Right hindlimb (tissue), 1 donor: ENCODE measurements at regions not wholly inside any gene's neighbourhood (a gene's known extent, or its start where the extent isn't known, plus 50 kb on each side); places are given as distances from the start of the nearest gene placed in this dataset.
"Not testable (repeated sequence)": the region's sequence is repeated elsewhere in the genome, so short reads cannot be mapped to it uniquely, and the experiment has no call there.

Source experiments
- DNase-seq: peaks from one replicate; pipeline ENCODE4 v3.0.0-alpha.2; 2018

DNA sequence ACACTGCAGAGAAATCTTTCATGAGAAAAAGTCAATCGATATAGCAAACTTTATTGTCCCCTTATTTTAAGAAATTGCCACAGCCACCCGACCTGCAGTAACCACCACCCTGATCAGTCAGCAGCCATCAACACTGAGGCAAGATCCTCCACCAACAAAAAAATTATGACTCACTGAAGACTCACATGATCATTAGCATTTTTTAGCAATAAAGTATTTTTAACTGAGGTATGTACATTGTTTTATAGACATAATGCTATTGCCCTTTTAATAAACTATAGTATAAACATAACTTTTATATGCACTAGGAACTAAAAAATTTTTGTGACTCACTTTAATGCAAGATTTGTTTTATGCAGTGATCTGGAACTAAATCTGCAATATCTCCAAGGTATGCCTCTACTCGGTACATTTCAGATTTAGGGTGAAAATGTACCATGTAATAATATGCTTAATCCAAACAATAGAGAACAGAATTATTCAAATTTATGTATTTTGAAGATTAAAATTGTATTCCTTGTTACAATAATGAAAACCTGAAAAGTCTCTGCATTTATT lies 79.2 kb upstream of the CEP126 start:
- no peak for DNase-seq

DNA sequence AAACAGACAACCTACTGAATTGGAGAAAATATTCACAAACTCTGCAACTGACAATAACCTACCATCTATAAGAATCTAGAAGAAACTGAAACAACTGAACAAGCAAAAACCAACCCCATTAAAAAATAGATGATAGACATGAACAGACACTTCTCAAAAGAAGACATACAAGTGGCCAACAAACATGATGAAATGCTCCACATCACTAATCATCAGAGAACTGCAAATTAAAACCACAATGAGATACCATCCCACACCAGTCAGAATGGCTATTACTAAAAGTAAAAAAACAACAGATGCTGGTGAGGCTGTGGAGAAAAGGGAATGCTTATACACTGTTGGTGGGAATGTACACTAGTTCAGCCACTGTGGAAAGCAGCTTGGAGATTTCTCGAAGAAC lies 84.3 kb upstream of the CEP126 start:
- not testable (repeated sequence) for DNase-seq

GRCh38 chr11:101825531-101825930 lies 89.3 kb upstream of the CEP126 start:
- DNase-seq, result no peak

DNA sequence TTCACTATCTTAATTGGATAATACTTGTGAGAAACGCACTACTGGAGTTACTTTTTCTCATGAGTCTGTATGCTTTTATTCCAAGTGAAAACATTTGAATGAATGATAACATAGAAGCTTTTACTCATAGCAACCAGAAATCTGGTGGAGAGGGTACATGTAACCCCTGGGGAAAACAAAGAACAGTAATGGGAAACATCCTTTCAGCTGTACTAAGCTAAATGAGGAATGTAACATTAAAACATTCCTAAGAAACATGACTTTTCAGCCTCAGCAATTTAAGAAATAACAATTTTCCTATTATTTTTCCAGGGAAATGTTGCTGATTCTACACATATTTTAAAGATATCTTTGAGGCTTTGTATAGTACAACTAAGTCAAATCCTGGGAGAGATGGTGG lies 97.2 kb upstream of the CEP126 start:
- DNase-seq, result no peak

- DNase-seq, result no peak
These were observed 98.2 kb upstream of the CEP126 start for GRCh38 chr11:101816613-101817012.

GRCh38 chr11:101812546-101812945 lies 102.3 kb upstream of the CEP126 start:
- no peak for DNase-seq

DNA sequence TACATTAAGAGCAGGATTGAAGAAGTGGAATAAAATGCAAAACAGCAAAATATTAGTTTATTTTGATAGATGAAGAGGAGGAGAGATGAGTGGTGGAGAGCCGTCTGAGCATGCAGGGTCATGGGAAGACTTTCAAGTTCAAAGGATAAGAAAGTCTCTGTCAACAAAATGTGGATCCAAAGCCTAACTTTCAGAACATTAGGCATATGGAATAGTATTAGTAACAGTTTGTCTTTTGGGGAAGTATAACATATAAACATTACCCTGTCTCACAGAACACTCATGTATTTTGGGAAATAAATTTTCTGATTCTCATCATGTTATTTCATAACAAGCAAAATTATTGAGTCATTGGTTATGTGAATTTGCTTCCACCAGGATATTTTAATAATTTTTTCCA lies 104.3 kb upstream of the CEP126 start:
- no peak for DNase-seq

DNA sequence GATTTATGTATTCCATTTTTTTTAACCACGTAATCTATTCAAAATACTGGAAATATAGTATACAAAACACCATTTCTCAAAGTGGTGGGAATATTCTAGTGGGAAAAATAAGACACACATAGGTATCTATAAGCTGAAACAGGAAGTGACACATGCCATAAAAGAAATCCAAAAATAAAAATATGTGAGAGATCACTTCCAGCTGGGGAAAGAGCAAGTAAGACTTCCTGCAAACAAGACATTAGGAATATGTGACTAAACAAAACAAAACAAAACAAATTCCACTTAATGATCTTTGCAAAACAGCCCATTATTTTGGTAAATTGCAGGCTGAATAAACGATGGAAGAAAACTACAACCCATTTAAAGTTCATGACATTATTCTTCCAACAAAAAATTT lies 107.3 kb upstream of the CEP126 start:
- DNase-seq, result no peak

DNA sequence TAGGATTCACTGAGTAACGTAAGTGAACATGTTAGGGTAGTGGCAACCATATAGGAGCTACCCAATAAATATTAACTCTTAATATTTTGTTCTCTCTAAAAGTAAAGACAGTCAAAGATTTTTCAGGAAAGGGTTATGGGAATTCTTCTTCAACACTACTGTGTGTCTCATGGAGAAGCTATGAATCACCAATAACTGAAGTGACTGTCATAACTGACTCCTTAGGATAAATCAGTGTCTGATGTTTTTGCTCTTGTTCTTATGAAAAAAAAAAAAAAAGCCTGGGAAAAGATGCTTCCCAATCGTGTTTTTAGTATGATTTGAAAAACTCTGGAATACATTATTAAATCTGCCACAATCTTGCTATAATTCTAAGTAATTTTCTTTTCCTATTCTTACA lies 111.2 kb upstream of the CEP126 start:
- DNase-seq, result no peak

- no peak for DNase-seq
These were observed 117.5 kb upstream of the CEP126 start for GRCh38 chr11:101797335-101797734.

GRCh38 chr11:101792814-101793213 lies 122.0 kb upstream of the CEP126 start:
- no peak for DNase-seq

- no peak for DNase-seq
These were observed 127.9 kb upstream of the CEP126 start for GRCh38 chr11:101786916-101787315.

GRCh38 chr11:101786421-101786820 lies 128.4 kb upstream of the CEP126 start:
- DNase-seq, result no peak

DNA sequence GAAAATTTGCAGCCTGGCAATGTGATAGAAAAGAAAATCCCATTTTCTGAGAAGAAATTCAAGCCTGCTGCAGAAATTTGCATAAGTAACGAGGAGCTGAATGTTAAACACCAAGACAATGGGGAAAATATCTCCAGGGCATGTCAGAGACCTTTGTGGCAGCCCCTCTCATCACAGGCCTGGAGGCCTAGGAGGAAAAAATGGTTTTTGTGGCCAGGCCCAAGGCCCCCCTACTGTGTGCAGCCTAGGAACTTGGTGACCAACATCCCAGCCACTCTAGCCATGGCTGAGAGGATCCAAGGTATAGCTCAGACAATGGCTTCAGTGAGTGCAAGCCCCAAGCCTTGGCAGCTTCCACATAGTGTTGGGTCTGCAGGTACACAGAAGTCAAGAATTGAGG lies 135.6 kb upstream of the CEP126 start:
- not testable (repeated sequence) for DNase-seq

DNA sequence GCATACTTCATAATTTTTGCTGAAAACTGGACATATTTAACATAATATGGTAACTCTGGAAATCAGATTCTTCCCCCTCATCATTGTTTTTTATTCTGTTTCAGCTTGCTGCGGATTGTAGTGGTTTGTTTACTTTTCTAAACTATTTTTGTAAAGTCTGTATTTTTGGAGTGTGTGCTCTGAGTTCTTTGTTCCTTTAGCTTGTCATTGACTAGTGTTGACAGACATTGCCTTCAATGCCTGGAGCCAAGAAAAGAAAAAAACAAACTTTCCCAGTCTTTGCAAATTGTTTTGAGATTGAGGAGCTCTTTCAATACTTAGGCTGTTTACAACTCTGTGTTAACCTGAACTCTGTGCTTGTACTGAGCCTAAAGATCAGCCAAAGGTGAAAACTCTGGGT lies 137.3 kb upstream of the CEP126 start:
- DNase-seq, result no peak

DNA sequence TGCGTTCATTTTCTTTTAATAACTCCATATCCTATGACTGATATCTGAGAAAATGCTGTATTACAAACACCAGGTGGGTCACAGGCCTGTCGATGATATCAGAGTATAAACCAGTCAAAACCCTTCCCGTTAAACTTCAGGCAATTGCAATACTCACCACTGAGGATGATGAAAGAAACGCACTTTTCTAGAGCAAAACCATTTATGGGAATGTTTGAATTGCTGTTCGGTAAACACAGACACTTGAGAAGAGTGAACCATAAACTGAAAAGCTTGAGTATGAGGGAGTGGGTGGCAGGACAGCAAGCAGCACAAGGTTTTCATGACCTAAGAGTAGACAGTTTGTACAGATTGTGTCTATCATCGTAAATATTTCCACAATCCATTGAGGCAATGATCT lies 139.8 kb upstream of the CEP126 start:
- no peak for DNase-seq

DNA sequence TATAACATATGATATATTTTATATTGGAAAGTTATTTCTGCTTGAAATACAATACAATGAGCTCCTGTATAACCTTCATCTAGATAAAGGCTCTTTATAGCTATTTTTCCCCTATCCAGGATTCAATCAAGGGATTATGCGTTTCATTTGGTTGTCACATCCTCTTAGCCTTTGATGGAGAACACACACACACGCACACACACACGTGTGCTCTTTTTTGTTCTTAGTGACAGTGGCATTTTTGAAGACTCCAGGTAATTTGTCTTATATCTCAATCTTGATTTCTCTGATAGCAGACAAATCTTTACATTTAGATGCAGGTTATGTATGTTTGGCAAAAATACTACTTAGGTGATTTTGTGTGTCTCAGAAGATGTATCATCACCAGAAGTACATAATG lies 144.2 kb upstream of the CEP126 start:
- no peak for DNase-seq

GRCh38 chr11:101765932-101766331 lies 148.9 kb upstream of the CEP126 start:
- DNase-seq, result no peak

GRCh38 chr11:101759771-101760450 lies 154.9 kb upstream of the CEP126 start:
- no peak for DNase-seq

- DNase-seq, result no peak
These were observed 157.1 kb upstream of the CEP126 start for GRCh38 chr11:101757741-101758140.

GRCh38 chr11:101748572-101749344 lies 165.0 kb upstream of the TRPC6 start:
- no peak for DNase-seq

GRCh38 chr11:101745756-101746155 lies 161.9 kb upstream of the TRPC6 start:
- no peak for DNase-seq

DNA sequence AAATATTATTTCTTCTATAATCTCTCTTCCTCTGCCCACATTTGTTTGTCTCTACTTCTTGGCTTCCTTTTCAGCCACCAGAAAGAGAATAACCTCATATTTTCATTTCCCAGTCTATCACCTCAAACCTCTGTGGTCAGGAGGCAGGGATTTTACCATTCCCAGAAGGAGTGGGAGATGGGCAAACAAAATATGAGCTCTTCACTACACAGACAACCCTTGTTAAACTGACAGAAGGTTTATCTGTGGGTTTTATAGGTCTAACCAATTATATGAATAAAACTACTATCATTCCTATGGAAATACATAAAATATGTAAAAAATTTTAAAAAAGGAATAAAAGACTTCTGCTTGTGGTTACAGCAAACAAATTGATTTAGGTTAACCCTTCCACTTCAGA lies 160.0 kb upstream of the TRPC6 start:
- no peak for DNase-seq

- no peak for DNase-seq
These were observed 157.8 kb upstream of the TRPC6 start for GRCh38 chr11:101741479-101742175.
